K562 (cell line): ENCODE measurements at regions not wholly inside any gene's neighbourhood (a gene's known extent, or its start where the extent isn't known, plus 50 kb on each side); places are given as distances from the start of the nearest gene placed in this dataset.

Experiments used
- ATAC-seq: fragments of 200-7000 bp; cut with Tn5 transposase; 3 replicates; pipeline ENCODE4 v1.9.1; 2020; ENCODE audit warnings: moderate library complexity
- BruUV-seq: library from RNA; stranded (reverse); fragments of 400-500 nt; replicated peaks from 2 replicates; lab custom pipeline; 2021; lab: Mats Ljungman, UMichigan
- CTCF ChIA-PET: fragments of 300-600 bp; formaldehyde crosslinking; extraction: SDS; loops from one replicate; lab custom pipeline; 2021; ENCODE audit warnings: low intra/inter-chr PET ratio; lab: Yijun Ruan, JAX
- POLR2A ChIA-PET: fragments of 300-600, 350-650 bp; sonication (Branson Sonifier 250); formaldehyde crosslinking; extraction: SDS; loops from one replicate; lab custom pipeline; 2021; ENCODE audit warnings: antibody characterized with exemption, inconsistent platforms; lab: Yijun Ruan, JAX
- DNase-seq, 4 experiments: peaks; one replicate each; pipeline versions ENCODE4 v3.0.0 to v3.0.0-alpha.2; 2011 to 2018; ENCODE audit warnings: low spot score in 3 of 4, mixed read lengths in 3 of 4; ENCODE audit errors: extremely low read depth in 1 of 4
- FAIRE-seq: peaks from 2 replicates; lab custom pipeline; 2011; peaks lifted over from hg19 to GRCh38; lab: Jason Lieb, UNC
- H2AFZ ChIP-seq: 2 replicates; pipeline ENCODE4 v1.6.0; 2011; ENCODE audit warnings: low read depth, low read length, control low read depth, inconsistent platforms
- H3K27ac ChIP-seq: fragments of 200-600 bp; 3 replicates; pipeline ENCODE4 v1.8.0; 2011; ENCODE audit warnings: low read depth, mild to moderate bottlenecking, control low read depth, inconsistent platforms, low read length, moderate library complexity, mixed read lengths; ENCODE audit errors: extremely low read depth
- H3K27me3 ChIP-seq, 2 experiments: fragments of 300-600 bp in 1 of 2; 2 replicates in 1 of 2; 3 replicates in 1 of 2; pipeline versions ENCODE4 v1.6.0 to v1.8.0; 2011; ENCODE audit warnings: inconsistent platforms in 2 of 2, low read length in 2 of 2, mild to moderate bottlenecking in 1 of 2, mixed read lengths in 1 of 2, moderate library complexity in 1 of 2; ENCODE audit not compliant: control insufficient read depth in 2 of 2, insufficient read depth in 2 of 2
- H3K36me3 ChIP-seq: fragments of 300-600 bp; 3 replicates; pipeline ENCODE4 v1.8.0; 2011; ENCODE audit warnings: mild to moderate bottlenecking, low read length, inconsistent platforms; ENCODE audit not compliant: control insufficient read depth, insufficient read depth
- H3K4me1 ChIP-seq, 2 experiments: fragments of 200-600 bp in 1 of 2; replicated peaks in 1 of 2; 2 replicates in 1 of 2; 3 replicates in 1 of 2; pipeline versions ENCODE4 v1.5.1 to v1.8.0; 2011; ENCODE audit warnings: inconsistent platforms in 2 of 2, low read length in 2 of 2, mild to moderate bottlenecking in 1 of 2, mixed read lengths in 1 of 2, moderate library complexity in 1 of 2; ENCODE audit not compliant: control insufficient read depth in 2 of 2, insufficient read depth in 2 of 2
- H3K4me2 ChIP-seq: 2 replicates; pipeline ENCODE4 v1.6.1; 2011; ENCODE audit warnings: low read length, control low read depth, inconsistent platforms, mixed read lengths; ENCODE audit not compliant: insufficient read depth
- H3K4me3 ChIP-seq: fragments of 200-600 bp; sonication (generic), shearing (Covaris generic); 2 replicates; pipeline ENCODE4 v1.5.1; 2016; ENCODE audit warnings: control low read depth, inconsistent platforms
- H3K79me2 ChIP-seq: fragments of 200-600 bp; 3 replicates; pipeline ENCODE4 v1.8.0; 2011; ENCODE audit warnings: low read length, inconsistent platforms; ENCODE audit not compliant: control insufficient read depth, insufficient read depth
- H3K9ac ChIP-seq, 2 experiments: 2 replicates each; pipeline versions ENCODE4 v1.6.0 to v1.6.1; 2011; ENCODE audit warnings: low read depth in 2 of 2, low read length in 2 of 2, control low read depth in 1 of 2, inconsistent platforms in 1 of 2, mild to moderate bottlenecking in 1 of 2, mixed read lengths in 1 of 2; ENCODE audit not compliant: insufficient read depth in 1 of 2
- H3K9me1 ChIP-seq: one replicate; pipeline ENCODE4 v1.6.0; 2011; ENCODE audit warnings: inconsistent platforms, mild to moderate bottlenecking, low read length, moderate library complexity; ENCODE audit not compliant: control insufficient read depth, insufficient read depth
- H3K9me3 ChIP-seq: replicated peaks from 2 replicates; pipeline ENCODE4 v1.5.1; 2011; ENCODE audit warnings: low read depth, low read length, inconsistent platforms; ENCODE audit not compliant: control insufficient read depth, insufficient read depth
- H4K20me1 ChIP-seq: replicated peaks from 2 replicates; pipeline ENCODE4 v1.6.1; 2011; ENCODE audit warnings: low read length, inconsistent platforms, mixed read lengths; ENCODE audit not compliant: control insufficient read depth, insufficient read depth
- NFE2L1 ChIP-seq: fragments of 450-650 bp; IDR thresholded peaks from 2 replicates; pipeline ENCODE4 v1.6.1; 2016; ENCODE audit warnings: missing genetic modification characterization, low read depth, mild to moderate bottlenecking, missing compliant biosample characterization, moderate library complexity, borderline replicate concordance
- STAT5A ChIP-seq: IDR thresholded peaks from 2 replicates; pipeline ENCODE4 v1.6.1; 2012; ENCODE audit warnings: low read length, inconsistent platforms, borderline replicate concordance
- ZBTB8A ChIP-seq: fragments of 450-650 bp; IDR thresholded peaks from 2 replicates; pipeline ENCODE4 v1.6.1; 2018; ENCODE audit warnings: mild to moderate bottlenecking, moderate library complexity; ENCODE audit not compliant: partially characterized antibody
- ZNF766 ChIP-seq: fragments of 200-800 bp; sonication (Bioruptor generic); conservative IDR thresholded peaks from 2 replicates; pipeline ENCODE4 v1.6.1; 2016; ENCODE audit warnings: missing genetic modification characterization, missing compliant biosample characterization
- ZNF785 ChIP-seq: fragments of 250-450 bp; sonication (Bioruptor Pico); IDR thresholded peaks from 2 replicates; pipeline ENCODE4 v1.4.0; 2020; ENCODE audit warnings: mild to moderate bottlenecking
- WGBS: fragments of 100-300 bp; shearing (Covaris generic); methylation state at CpG from one replicate; pipeline ENCODE4 v1.1.6; 2016; ENCODE audit warnings: low coverage, mixed read lengths; ENCODE audit not compliant: insufficient coverage; ENCODE audit errors: missing lambda C conversion rate; 5-methylcytosine and 5-hydroxymethylcytosine counted together
- in situ Hi-C: fragments of 300-500 bp; cut with MboI; formaldehyde crosslinking; loops from 4 replicates; pipeline ENCODE4 v1.15.0; 2018; ENCODE audit warnings: inconsistent platforms, mixed read lengths
- intact Hi-C: fragments of 100-400 bp; cut with micrococcal nuclease; formaldehyde crosslinking; loops from 2 replicates; pipeline ENCODE4 v1.14.2; 2022
- TF ChIP-seq, protein P1 (sequence below): fragments of 250-450 bp; sonication (Bioruptor Pico); IDR thresholded peaks from 2 replicates; pipeline ENCODE4 v1.9.0; 2021; ENCODE audit warnings: mild to moderate bottlenecking, inconsistent platforms
- TF ChIP-seq, protein P2 (sequence below): sonication (generic); formaldehyde crosslinking; IDR thresholded peaks from 2 replicates; pipeline ENCODE4 v1.8.1; 2023; ENCODE audit warnings: mild to moderate bottlenecking, missing genetic modification reagents

DNA sequence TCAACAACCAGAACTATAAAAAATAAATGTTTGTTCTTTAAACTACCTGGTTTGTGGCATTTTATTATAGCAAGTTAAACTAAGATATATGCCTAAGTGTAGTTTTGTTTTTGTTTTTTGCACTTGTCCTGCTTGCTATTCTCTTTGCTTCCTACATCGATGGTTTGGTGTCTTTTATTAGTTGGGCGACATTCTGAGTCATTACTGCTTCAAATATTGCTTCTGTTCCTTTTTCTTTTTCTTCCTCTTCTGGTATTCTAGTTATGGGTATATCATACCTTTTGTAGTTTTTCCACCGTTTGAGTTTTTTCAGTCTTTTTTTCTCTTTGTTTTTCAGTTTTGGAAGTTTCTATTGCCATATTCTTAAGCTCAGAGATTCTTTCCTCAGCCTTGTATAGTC, 86.9 kb downstream of the MACIR start:
- 6% methylated on average over 3 of the region's 3 CpGs for WGBS
- H3K27me3 ChIP-seq = no peaks in the 10 kb centered on the region
- no peak for ATAC-seq
- no peak overlapping the region for H2AFZ ChIP-seq
- H3K4me3 ChIP-seq = no peak overlapping the region
- intact Hi-C loops = no loop called here
- POLR2A ChIA-PET = interaction anchor here (1.0 kb wide), 1 partner anchor 10 kb away, joined by 3 read pairs; no protein-coding TSS in a partner anchor
- no peak overlapping the region for H3K4me2 ChIP-seq
- no peaks in the 10 kb centered on the region for H3K9me3 ChIP-seq
- no peaks in the 10 kb centered on the region for H3K36me3 ChIP-seq
- in situ Hi-C loops = no loop called here
- H3K9ac ChIP-seq = no peak overlapping the region
- no peak overlapping the region for H3K27ac ChIP-seq
- BruUV-seq = no TSS peak
- H3K9me1 ChIP-seq = no peaks in the 10 kb centered on the region
- no peaks in the 10 kb centered on the region for H3K79me2 ChIP-seq
- H4K20me1 ChIP-seq = no peaks in the 10 kb centered on the region
- no peak for DNase-seq
- TF ChIP-seq ZBTB8A (no peak), ZNF785 (CRISPR knock-in tag) (no peak), ZNF766 (CRISPR knock-in tag) (no peak), STAT5A (no peak), NFE2L1 (tag) (no peak)
- TF ChIP-seq, protein P1, sequence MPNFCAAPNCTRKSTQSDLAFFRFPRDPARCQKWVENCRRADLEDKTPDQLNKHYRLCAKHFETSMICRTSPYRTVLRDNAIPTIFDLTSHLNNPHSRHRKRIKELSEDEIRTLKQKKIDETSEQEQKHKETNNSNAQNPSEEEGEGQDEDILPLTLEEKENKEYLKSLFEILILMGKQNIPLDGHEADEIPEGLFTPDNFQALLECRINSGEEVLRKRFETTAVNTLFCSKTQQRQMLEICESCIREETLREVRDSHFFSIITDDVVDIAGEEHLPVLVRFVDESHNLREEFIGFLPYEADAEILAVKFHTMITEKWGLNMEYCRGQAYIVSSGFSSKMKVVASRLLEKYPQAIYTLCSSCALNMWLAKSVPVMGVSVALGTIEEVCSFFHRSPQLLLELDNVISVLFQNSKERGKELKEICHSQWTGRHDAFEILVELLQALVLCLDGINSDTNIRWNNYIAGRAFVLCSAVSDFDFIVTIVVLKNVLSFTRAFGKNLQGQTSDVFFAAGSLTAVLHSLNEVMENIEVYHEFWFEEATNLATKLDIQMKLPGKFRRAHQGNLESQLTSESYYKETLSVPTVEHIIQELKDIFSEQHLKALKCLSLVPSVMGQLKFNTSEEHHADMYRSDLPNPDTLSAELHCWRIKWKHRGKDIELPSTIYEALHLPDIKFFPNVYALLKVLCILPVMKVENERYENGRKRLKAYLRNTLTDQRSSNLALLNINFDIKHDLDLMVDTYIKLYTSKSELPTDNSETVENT = no peak
- TF ChIP-seq, protein P2, sequence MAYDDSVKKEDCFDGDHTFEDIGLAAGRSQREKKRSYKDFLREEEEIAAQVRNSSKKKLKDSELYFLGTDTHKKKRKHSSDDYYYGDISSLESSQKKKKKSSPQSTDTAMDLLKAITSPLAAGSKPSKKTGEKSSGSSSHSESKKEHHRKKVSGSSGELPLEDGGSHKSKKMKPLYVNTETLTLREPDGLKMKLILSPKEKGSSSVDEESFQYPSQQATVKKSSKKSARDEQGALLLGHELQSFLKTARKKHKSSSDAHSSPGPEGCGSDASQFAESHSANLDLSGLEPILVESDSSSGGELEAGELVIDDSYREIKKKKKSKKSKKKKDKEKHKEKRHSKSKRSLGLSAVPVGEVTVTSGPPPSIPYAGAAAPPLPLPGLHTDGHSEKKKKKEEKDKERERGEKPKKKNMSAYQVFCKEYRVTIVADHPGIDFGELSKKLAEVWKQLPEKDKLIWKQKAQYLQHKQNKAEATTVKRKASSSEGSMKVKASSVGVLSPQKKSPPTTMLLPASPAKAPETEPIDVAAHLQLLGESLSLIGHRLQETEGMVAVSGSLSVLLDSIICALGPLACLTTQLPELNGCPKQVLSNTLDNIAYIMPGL (CRISPR knock-in tag) = no peak
- TF ChIP-seq, all 486 proteins: peak for 0
- CTCF ChIA-PET = no interaction called here
- H3K4me1 ChIP-seq = no peaks in the 10 kb centered on the region
- no peak for FAIRE-seq
